NCI-H345 (cell line): ENCODE measurements at regions not wholly inside any gene's neighbourhood (a gene's known extent, or its start where the extent isn't known, plus 50 kb on each side); places are given as distances from the start of the nearest gene placed in this dataset.
"Not testable (repeated sequence)": the region's sequence is repeated elsewhere in the genome, so short reads cannot be mapped to it uniquely, and the experiment has no call there.

ENCODE experiments used
- DNase-seq: peaks from one replicate; lab custom pipeline; 2025; lab: John Stamatoyannopoulos, UW

GRCh38 chr11:98725471-98725870, 295.3 kb upstream of the CNTN5 start:
- no peak for DNase-seq

- DNase-seq, result no peak
Measured at GRCh38 chr11:98728421-98728820, 292.3 kb upstream of the CNTN5 start.

- no peak for DNase-seq
Measured at GRCh38 chr11:98729118-98729517, 291.6 kb upstream of the CNTN5 start.

- DNase-seq, result no peak
Measured at GRCh38 chr11:98732947-98733346, 287.8 kb upstream of the CNTN5 start.

GRCh38 chr11:98733378-98733777, 287.4 kb upstream of the CNTN5 start:
- not testable (repeated sequence) for DNase-seq

- DNase-seq, result no peak
Measured at GRCh38 chr11:98734686-98735085, 286.1 kb upstream of the CNTN5 start.

GRCh38 chr11:98736833-98737232, 283.9 kb upstream of the CNTN5 start:
- no peak for DNase-seq

- DNase-seq, result no peak
Measured at GRCh38 chr11:98740321-98740720, 280.4 kb upstream of the CNTN5 start.

- not testable (repeated sequence) for DNase-seq
Measured at GRCh38 chr11:98763446-98763845, 257.3 kb upstream of the CNTN5 start.

- DNase-seq, result no peak
Measured at GRCh38 chr11:98766903-98767302, 253.8 kb upstream of the CNTN5 start.

GRCh38 chr11:98770046-98770445, 250.7 kb upstream of the CNTN5 start:
- not testable (repeated sequence) for DNase-seq

- DNase-seq, result no peak
Measured at GRCh38 chr11:98771791-98772190, 249.0 kb upstream of the CNTN5 start.

GRCh38 chr11:98772893-98773292, 247.9 kb upstream of the CNTN5 start:
- DNase-seq, result no peak

- DNase-seq, result no peak
Measured at GRCh38 chr11:98793276-98793675, 227.5 kb upstream of the CNTN5 start.

GRCh38 chr11:98798333-98798732, 222.4 kb upstream of the CNTN5 start:
- DNase-seq, result no peak

- DNase-seq, result no peak
Measured at GRCh38 chr11:98800696-98801095, 220.1 kb upstream of the CNTN5 start.

- no peak for DNase-seq
Measured at GRCh38 chr11:98828986-98829708, 191.6 kb upstream of the CNTN5 start.

GRCh38 chr11:98829971-98830370, 190.8 kb upstream of the CNTN5 start:
- DNase-seq, result no peak

- no peak for DNase-seq
Measured at GRCh38 chr11:98834776-98835175, 186.0 kb upstream of the CNTN5 start.

GRCh38 chr11:98835335-98835734, 185.4 kb upstream of the CNTN5 start:
- no peak for DNase-seq

- DNase-seq, result no peak
Measured at GRCh38 chr11:98836156-98836555, 184.6 kb upstream of the CNTN5 start.

GRCh38 chr11:98842187-98842586, 178.6 kb upstream of the CNTN5 start:
- no peak for DNase-seq

GRCh38 chr11:98862169-98862568, 158.6 kb upstream of the CNTN5 start:
- no peak for DNase-seq

GRCh38 chr11:98871690-98872089, 149.1 kb upstream of the CNTN5 start:
- no peak for DNase-seq
